Left lung (tissue), 4 donors: ENCODE measurements at regions not wholly inside any gene's neighbourhood (a gene's known extent, or its start where the extent isn't known, plus 50 kb on each side); places are given as distances from the start of the nearest gene placed in this dataset.
"Not testable (repeated sequence)": the region's sequence is repeated elsewhere in the genome, so short reads cannot be mapped to it uniquely, and the experiment has no call there.

Experiments used
- ATAC-seq: fragments of 200-7000 bp; cut with Tn5 transposase; one replicate; pipeline ENCODE4 v1.9.1; 2020; ENCODE audit warnings: moderate library complexity
- DNase-seq, 4 donors: peaks; one replicate each; pipeline ENCODE4 v3.0.0-alpha.2; 2013 to 2020
- H3K27ac ChIP-seq, 2 donors: fragments of 200-600 bp; sonication (generic) in 1 of 2; one replicate each; pipeline versions ENCODE4 v1.5.0 to v1.8.0; 2020 to 2021
- H3K27me3 ChIP-seq, 2 donors: fragments of 200-600 bp; sonication (generic) in 1 of 2; one replicate each; pipeline versions ENCODE4 v1.5.0 to v1.8.0; 2020 to 2021
- H3K36me3 ChIP-seq, 2 donors: fragments of 200-600 bp; sonication (generic) in 1 of 2; one replicate each; pipeline versions ENCODE4 v1.5.0 to v1.8.0; 2020 to 2021
- H3K4me1 ChIP-seq, 2 donors: fragments of 200-600 bp; one replicate each; pipeline ENCODE4 v1.8.0; 2021
- H3K4me3 ChIP-seq, 2 donors: fragments of 200-600 bp; sonication (generic) in 1 of 2; one replicate each; pipeline versions ENCODE4 v1.5.0 to v1.8.0; 2020 to 2021; ENCODE audit warnings: mild to moderate bottlenecking in 1 of 2
- H3K9me3 ChIP-seq, 2 donors: fragments of 200-600 bp; sonication (generic) in 1 of 2; one replicate each; pipeline versions ENCODE4 v1.5.0 to v1.8.0; 2020 to 2021
- CTCF ChIP-seq, 2 donors: fragments of 200-600 bp; sonication (generic) in 1 of 2; IDR thresholded peaks; one replicate each; pipeline versions ENCODE4 v1.5.0 to v1.8.0; 2021; ENCODE audit warnings: antibody characterized with exemption in 2 of 2
- intact Hi-C, 2 donors: fragments of 100-400 bp; cut with DNase I; formaldehyde crosslinking; loops; one replicate each; pipeline versions ENCODE4 v1.11.2 to v1.14.2; 2022
- donor health status: DM: no; HTN: yes; CAD: no.
- donor health status: DM: no; HTN: no; CAD: no.

GRCh38 chr16:80899809-80900592 lies 95.6 kb upstream of the CDYL2 start:
- H3K27me3 ChIP-seq: no peaks in the 10 kb centered on the region
- DNase-seq: peak; percentile 40 to 81 (median 66)
- no peaks in the 10 kb centered on the region for H3K36me3 ChIP-seq
- peak overlapping the region in 1 of 2 donors; percentile 50 for H3K27ac ChIP-seq
- no peaks in the 10 kb centered on the region for H3K9me3 ChIP-seq
- intact Hi-C loops: no loop called here
- H3K4me1 ChIP-seq: no peaks in the 10 kb centered on the region
- peak; percentile 94 for ATAC-seq
- no peak for TF ChIP-seq CTCF (IDR thresholded peaks at IDR 0.05)
- H3K4me3 ChIP-seq: no peak overlapping the region

- no peak overlapping the region for H3K27ac ChIP-seq
- H3K36me3 ChIP-seq: no peaks in the 10 kb centered on the region
- intact Hi-C loops: no loop called here
- ATAC-seq (no peak), DNase-seq (no peak)
- H3K4me1 ChIP-seq: no peaks in the 10 kb centered on the region
- H3K9me3 ChIP-seq: no peaks in the 10 kb centered on the region
- H3K27me3 ChIP-seq: no peaks in the 10 kb centered on the region
- TF ChIP-seq CTCF (IDR thresholded peaks at IDR 0.05): no peak
- no peak overlapping the region for H3K4me3 ChIP-seq
Observed at GRCh38 chr16:80896776-80897175, 92.4 kb upstream of the CDYL2 start.

- no peak for ATAC-seq
- H3K4me1 ChIP-seq: no peaks in the 10 kb centered on the region
- no peak for TF ChIP-seq CTCF (IDR thresholded peaks at IDR 0.05)
Observed at GRCh38 chr16:80894091-80894490, 89.7 kb upstream of the CDYL2 start.

GRCh38 chr16:80893686-80894085 lies 89.3 kb upstream of the CDYL2 start:
- TF ChIP-seq CTCF (IDR thresholded peaks at IDR 0.05): no peak
- DNase-seq (no peak), ATAC-seq (no peak)
- no peaks in the 10 kb centered on the region for H3K36me3 ChIP-seq
- no peaks in the 10 kb centered on the region for H3K4me1 ChIP-seq
- intact Hi-C loops: no loop called here
- H3K27me3 ChIP-seq: no peaks in the 10 kb centered on the region
- no peak overlapping the region for H3K27ac ChIP-seq
- H3K4me3 ChIP-seq: no peak overlapping the region
- no peaks in the 10 kb centered on the region for H3K9me3 ChIP-seq

More at GRCh38 chr16:80894091-80894490, 89.7 kb upstream of the CDYL2 start:
- H3K4me3 ChIP-seq: no peak overlapping the region
- intact Hi-C loops: no loop called here
- no peaks in the 10 kb centered on the region for H3K36me3 ChIP-seq
- H3K27me3 ChIP-seq: no peaks in the 10 kb centered on the region
- no peak overlapping the region for H3K27ac ChIP-seq
- no peak for DNase-seq
- no peaks in the 10 kb centered on the region for H3K9me3 ChIP-seq

GRCh38 chr16:80892395-80892794 lies 88.0 kb upstream of the CDYL2 start:
- H3K36me3 ChIP-seq, H3K9me3 ChIP-seq, H3K4me3 ChIP-seq, H3K27me3 ChIP-seq, DNase-seq, H3K4me1 ChIP-seq, ATAC-seq, intact Hi-C loops, H3K27ac ChIP-seq: not testable (repeated sequence)
